ENCODE measurements at regions not wholly inside any gene's neighbourhood (a gene's known extent, or its start where the extent isn't known, plus 50 kb on each side); places are given as distances from the start of the nearest gene placed in this dataset.

GRCh38 chr6:1516742-1517520 lies 92.8 kb upstream of the FOXC1 start:
- no peak for DNase-seq

DNA sequence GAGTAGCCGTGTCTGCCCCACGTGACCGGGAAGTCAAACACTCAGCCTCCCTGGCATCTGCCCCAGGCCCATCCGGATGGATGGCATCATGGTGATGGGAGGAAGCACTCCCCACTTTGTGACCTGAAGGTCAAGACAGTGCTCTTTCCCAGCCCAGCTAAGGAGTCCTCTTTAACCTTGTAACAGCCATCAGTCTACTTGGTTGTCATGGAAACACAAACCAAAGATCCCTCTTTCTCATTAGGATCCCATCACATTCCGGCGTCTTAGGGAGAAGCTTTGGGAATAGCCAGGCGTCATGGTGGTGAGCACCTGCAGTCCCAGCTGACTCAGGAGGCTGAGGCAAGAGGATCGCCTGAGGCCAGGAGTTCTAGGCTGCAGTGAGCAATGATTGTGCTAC lies 90.9 kb upstream of the FOXC1 start:
- no peak for DNase-seq

- DNase-seq, result no peak
These were observed 90.1 kb upstream of the FOXC1 start for GRCh38 chr6:1519597-1519996.

GRCh38 chr6:1522779-1523178 lies 86.9 kb upstream of the FOXC1 start:
- no peak for DNase-seq

- peak; percentile 90 for DNase-seq
These were observed 85.7 kb upstream of the FOXC1 start for GRCh38 chr6:1524040-1524480.

- no peak for DNase-seq
These were observed 84.2 kb upstream of the FOXC1 start for GRCh38 chr6:1525364-1526038.

- no peak for DNase-seq
These were observed 83.2 kb upstream of the FOXC1 start for GRCh38 chr6:1526398-1527072.

DNA sequence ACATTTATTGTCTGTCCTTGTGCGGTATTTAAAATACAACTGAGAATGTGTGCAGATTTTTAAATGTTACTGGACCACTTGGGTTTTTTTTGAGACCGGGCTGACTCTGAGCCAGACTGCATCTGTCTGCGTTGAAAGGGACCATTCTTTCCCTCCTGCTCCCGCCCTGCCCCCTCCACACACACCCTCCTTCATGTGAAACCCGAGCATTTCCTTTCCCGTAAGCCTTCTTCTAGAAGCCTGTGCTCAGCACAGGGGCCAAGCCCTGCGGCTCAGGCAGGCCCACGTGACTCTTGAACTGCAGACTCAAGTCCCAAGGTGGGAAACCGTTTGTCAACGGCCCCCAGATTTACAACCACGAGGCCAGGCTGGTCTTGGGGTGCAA lies 82.7 kb upstream of the FOXC1 start:
- peak; percentile 73 for DNase-seq

GRCh38 chr6:1535295-1535694 lies 74.4 kb upstream of the FOXC1 start:
- peak; percentile 78 for DNase-seq

DNA sequence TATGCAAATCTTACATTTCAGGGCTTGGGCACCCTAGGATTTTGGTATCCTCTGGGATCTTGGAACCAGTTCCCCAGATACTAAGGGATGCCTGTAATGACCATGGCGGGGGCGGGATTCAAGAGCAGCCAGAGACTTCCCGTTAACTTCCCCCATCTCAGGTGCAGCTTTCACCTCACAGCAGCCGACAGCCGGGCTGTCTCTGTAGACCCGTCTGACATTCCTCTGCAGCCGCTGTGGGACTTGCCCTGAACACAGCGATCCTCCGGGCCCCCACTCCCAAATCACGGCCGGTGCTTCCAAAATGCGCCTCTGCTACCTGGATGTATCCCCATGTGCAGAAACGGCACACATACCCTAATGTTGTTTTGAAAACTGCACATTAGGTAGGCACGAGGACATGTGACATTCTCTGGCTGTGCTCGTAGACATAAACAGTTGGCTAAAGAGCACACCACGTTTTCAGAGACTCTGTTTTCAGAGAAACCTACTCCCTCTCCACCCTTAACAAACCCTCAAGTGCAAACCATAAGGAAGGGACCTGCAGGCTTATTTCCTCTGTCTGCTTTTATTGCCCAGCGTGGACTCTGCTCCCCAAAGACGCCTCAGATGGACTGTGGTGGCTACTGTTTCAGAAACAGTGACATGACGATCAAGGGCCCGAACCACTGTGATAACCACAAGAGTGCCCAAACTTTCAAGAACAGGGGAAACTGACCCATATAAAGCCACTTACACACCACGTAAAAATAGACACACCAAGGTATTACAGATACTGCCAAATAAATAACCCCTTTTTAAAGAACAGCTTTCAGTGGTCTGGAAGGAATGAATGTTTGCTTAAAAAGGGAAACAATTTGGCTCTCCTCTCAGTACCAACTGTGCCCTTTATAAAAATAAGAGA lies 72.9 kb upstream of the FOXC1 start:
- DNase-seq, result no peak

- DNase-seq, result no peak
These were observed 71.3 kb upstream of the FOXC1 start for GRCh38 chr6:1538369-1538768.

DNA sequence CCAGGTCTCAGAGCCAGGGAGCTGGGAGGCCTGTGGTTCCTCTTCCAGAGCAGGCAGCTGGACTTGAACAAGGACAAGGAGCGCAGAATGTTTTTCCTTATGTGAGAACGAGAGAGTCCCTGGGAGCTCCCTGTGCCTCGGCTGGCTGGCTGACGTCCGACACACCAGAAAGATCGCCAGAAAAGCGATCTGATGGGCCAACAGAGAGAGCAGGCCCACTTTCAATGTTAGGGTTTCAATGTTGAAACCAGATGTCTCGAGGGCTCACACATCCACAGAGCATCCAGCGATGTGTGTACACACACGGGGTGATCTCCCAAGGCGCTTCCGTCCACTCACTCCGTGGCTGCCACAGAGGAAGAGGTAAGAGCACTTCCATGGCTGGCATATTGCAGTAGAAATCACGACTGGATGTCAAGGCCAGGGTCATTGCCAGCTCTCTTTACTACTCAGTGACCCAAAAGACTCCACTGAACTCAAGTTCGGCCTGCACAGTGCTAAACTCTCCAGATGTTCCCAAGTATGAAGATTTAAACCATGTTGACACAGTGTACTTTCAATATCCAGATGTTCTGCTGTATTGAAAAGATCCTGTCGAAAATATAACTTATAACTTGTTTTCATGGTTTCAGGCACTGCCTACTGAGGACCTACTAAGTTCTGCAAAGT lies 70.8 kb upstream of the FOXC1 start:
- DNase-seq, result no peak

DNA sequence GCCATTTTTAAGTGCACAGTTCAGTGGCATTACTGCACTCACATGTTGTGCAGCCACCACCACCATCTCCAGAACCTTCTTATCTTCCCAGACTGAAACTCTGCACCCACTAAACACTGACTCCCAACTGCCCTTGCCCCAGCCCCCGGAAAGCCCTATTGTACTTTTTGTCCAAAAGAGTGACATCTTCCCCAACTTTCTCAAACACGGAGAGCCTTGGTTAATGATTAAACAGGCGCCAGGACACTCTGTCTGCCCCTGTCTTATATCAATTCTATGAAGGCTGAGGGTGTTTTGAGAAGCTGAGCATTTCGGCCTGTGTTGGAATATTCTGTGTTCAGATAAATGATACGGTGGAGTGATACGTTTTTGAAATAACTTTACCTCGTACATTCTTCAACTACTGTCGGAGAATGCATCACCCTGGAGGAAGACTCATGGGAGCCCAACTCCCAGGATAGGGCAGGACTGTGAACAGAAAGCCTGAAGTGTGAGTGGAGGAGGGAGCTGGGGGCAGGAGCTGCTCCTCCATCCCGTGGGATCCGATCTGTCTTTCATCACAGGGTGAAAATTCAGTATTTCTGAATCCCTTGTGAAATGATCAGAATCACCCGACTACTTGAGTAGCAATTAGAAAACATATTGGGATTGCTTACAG lies 68.7 kb upstream of the FOXC1 start:
- no peak for DNase-seq

GRCh38 chr6:1542335-1542734 lies 67.4 kb upstream of the FOXC1 start:
- no peak for DNase-seq

- DNase-seq, result no peak
These were observed 67.0 kb upstream of the FOXC1 start for GRCh38 chr6:1542764-1543163.

GRCh38 chr6:1544000-1544399 lies 65.7 kb upstream of the FOXC1 start:
- no peak for DNase-seq

GRCh38 chr6:1544603-1545002 lies 65.1 kb upstream of the FOXC1 start:
- no peak for DNase-seq

DNA sequence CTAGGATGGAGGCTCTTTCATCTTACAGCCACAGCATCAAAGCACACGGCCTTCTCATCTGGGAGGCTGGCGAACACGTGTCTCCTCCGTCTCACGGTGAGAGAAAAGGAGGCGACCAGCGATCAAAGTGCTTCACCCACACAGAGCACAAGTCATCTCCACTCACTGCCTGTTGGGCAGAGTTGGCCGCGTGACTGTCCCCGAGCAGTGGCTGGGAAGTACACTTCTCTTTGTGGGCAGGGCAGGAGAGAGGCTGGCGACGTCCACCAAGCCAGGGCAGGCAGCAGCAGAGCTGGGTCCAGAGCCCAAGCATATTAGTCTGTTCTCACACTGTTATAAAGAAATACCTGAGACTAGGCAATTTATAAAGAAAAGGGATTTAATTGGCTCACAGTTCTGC lies 64.1 kb upstream of the FOXC1 start:
- DNase-seq, result no peak

DNA sequence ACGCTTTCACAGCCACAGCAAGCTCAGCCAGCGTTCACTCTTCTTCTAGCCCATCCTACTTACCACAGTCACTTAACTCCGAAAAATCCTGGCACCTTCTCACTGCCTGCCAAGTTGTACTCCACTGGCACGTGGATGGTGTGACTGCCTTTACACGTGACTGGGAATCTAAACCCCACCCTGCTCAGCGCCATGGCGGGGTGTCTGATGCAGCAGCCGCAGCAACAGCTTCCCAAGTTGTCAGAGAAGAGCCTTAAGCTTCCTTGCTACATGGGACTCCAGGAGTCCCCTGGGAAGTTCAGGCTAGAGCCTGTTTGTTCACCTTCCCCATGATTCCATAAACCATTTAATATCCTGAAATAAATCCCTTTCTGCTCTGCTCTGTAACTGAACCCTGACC lies 61.9 kb upstream of the FOXC1 start:
- DNase-seq, result no peak

DNA sequence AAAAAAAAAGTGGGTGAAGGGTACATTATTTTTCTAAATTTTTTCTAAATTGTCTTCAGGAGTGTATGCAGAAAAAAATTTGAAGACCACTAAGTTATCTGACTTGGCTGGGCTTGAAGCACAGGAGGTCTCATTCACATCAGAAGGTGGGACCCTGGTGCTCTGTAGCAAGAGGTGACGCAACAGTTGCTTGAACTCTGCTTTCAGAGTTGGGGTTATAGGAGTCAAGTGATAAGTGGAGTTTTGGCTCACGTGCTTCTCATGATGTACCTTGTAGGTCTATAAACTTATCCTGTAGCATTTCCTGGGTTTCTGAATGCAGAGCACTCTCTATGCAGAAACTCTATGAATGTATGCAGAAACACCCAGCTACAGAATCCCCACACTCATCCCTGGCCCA lies 58.5 kb upstream of the FOXC1 start:
- no peak for DNase-seq

DNA sequence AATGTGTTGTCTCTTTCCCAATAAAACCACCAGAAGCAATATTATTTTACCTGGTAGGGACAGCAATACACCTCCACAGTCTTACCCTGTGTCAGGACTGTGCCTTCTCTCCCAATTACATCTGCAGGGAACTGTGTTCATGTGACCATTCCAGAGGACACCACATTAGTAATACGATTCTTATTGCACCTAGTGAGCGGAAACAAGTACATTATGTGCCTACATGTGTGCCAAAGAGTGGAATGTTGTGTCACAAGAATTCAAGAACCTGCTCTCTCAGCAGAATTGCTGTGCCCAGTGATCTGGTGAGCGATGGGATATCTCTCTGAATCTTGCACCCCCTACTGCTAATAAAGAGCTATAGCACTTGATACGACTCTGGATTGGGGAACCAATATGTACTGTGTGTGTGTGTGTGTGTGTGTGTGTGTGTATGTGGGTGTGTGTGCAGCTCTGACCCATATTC lies 57.4 kb upstream of the FOXC1 start:
- peak; percentile 29 for DNase-seq
